Adrenal gland (tissue), 5 donors: ENCODE measurements at regions not wholly inside any gene's neighbourhood (a gene's known extent, or its start where the extent isn't known, plus 50 kb on each side); places are given as distances from the start of the nearest gene placed in this dataset.

Experiments
- CTCF ChIP-seq, 6 experiments: fragments of 450-650 bp in 4 of 6; fragments of 200-600 bp in 2 of 6; sonication (generic) in 1 of 6; IDR thresholded peaks; 1 replicate in 5 of 6; 2 replicates in 1 of 6; pipeline versions ENCODE4 v1.5.1 to v1.8.0; 2016 to 2021; ENCODE audit warnings: antibody characterized with exemption in 6 of 6, mild to moderate bottlenecking in 2 of 6, moderate library complexity in 1 of 6
- POLR2A ChIP-seq, 2 donors: fragments of 450-650 bp; IDR thresholded peaks; one replicate each; pipeline ENCODE4 v1.6.1; 2017; ENCODE audit warnings: antibody characterized with exemption in 2 of 2, mild to moderate bottlenecking in 2 of 2, moderate library complexity in 1 of 2
- donor health status: DM: no; HTN: no; CAD: no.

GRCh38 chr10:25758511-25758910 is 175.5 kb upstream of the MYO3A start:
- no peak for TF ChIP-seq CTCF (IDR thresholded peaks at IDR 0.05)
- no peak for TF ChIP-seq POLR2A (IDR thresholded peaks at IDR 0.05)
